ENCODE measurements at regions not wholly inside any gene's neighbourhood (a gene's known extent, or its start where the extent isn't known, plus 50 kb on each side); places are given as distances from the start of the nearest gene placed in this dataset.

DNA sequence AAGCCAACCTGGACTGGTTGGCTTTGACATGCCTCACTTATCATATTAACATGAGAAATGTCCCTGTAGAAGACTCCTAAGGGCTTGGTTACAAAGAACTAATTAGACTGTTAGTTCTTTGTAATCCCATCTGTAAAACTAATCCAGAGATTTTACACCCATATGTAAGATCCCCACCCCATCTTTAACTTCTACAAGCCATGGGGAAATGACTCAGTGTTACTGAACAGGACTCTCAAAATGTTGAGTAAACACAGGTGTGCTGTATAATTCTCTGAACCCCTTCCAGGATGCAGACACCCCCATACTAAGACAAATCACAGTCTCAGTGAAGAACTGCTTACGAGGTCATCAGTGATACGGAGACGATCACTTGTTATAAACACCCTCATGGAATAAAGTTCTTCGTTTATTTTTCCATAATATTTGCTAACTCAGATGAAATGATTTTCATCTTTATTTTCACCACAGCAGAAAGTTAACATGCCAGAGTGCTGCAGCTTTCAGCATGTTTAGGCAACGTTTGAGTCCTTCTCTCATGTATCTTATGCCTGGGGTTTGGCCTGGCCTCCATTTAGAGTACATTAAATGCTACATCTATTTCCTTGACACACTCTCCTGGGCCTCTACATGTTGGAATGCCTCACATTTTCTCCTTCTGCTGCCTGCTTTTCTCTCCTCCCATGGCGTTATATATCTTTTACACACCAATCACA, 55.3 kb upstream of the LEKR1 start:
- intact Hi-C loops (cut with micrococcal nuclease), result no loop called here
- CTCF ChIA-PET, result no interaction called here
- H3K27me3 Mint-ChIP-seq, result peaks cover 1% of the 10 kb centered on the region
- no peak overlapping the region for H3K27ac Mint-ChIP-seq
- ATAC-seq (no peak), DNase-seq (no peak)
- POLR2A ChIA-PET, result no interaction called here
- H3K4me3 Mint-ChIP-seq, result no peak overlapping the region
- no peaks in the 10 kb centered on the region for H3K36me3 Mint-ChIP-seq (ENCODE audit: low read depth)
- no peaks in the 10 kb centered on the region for H3K4me1 Mint-ChIP-seq (ENCODE audit: low read depth)
- TF ChIP-seq, protein P1, sequence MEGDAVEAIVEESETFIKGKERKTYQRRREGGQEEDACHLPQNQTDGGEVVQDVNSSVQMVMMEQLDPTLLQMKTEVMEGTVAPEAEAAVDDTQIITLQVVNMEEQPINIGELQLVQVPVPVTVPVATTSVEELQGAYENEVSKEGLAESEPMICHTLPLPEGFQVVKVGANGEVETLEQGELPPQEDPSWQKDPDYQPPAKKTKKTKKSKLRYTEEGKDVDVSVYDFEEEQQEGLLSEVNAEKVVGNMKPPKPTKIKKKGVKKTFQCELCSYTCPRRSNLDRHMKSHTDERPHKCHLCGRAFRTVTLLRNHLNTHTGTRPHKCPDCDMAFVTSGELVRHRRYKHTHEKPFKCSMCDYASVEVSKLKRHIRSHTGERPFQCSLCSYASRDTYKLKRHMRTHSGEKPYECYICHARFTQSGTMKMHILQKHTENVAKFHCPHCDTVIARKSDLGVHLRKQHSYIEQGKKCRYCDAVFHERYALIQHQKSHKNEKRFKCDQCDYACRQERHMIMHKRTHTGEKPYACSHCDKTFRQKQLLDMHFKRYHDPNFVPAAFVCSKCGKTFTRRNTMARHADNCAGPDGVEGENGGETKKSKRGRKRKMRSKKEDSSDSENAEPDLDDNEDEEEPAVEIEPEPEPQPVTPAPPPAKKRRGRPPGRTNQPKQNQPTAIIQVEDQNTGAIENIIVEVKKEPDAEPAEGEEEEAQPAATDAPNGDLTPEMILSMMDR (IDR thresholded peaks at IDR 0.05), result no peak
- H3K9me3 Mint-ChIP-seq, result no peaks in the 10 kb centered on the region

DNA sequence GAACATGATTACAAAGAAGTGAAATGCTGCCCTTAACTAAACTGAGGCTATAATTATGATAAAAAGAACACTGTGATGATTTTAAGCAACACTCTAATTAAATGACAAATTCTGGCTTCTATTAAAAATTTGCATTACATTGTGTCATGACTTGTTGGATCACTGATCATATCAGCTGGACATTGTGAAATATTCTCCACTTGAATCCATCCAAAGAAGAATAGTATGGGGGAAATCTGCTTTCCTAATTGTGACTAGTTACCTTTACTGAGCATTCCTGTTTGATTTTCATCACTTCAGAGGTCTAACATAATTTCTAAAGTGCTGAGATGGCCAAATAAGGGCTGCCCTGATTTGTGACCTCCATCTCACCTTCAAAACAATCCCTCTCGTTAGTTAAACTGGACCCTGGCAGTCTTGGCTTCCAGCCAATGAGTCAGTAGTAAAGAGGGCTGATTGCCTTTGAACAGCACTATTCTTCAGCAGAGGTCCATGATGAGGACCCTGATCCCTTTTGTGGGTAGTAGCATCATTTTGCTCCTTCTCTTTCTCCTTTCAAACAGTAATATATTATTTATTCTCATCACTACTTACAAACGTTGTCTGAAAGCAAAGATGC, 53.5 kb upstream of the LEKR1 start:
- Mint-ChIP-seq H3K27me3 (peaks cover 5% of the 10 kb centered on the region), H3K9me3 (no peaks in the 10 kb centered on the region), H3K36me3 (ENCODE audit: low read depth) (no peaks in the 10 kb centered on the region), H3K4me3 (no peak overlapping the region), H3K27ac (no peak overlapping the region), H3K4me1 (ENCODE audit: low read depth) (no peaks in the 10 kb centered on the region)
- ChIA-PET CTCF (interaction anchor here (1.1 kb wide), 1 partner anchor 304 kb away, joined by 3 read pairs; no protein-coding TSS in a partner anchor), POLR2A (no interaction called here)
- ATAC-seq (no peak), DNase-seq (no peak)
- intact Hi-C loops (cut with micrococcal nuclease), result no loop called here
- TF ChIP-seq, protein P1 (IDR thresholded peaks at IDR 0.05), result no peak

DNA sequence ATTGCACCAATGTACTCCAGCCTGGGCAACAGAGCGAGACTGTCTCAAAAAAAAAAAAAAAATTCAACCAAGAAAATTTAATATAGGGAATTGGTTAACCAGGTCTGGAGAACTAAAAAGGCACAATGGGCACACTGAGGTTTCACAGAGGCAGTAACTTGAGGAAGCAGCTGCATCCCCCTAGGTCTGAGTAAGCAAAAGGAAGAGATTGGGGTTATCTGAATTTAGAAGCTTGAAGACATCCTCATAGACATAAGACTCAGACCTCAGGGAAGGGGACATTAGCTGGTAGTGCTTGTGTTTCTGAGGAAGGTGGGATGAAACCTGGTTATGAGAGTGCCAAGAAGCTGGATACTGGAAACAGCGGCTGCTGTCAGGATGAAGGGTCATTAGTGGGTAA, 50.1 kb upstream of the LEKR1 start:
- DNase-seq (no peak), ATAC-seq (no peak)
- H3K27ac Mint-ChIP-seq, result no peak overlapping the region
- H3K36me3 Mint-ChIP-seq (ENCODE audit: low read depth), result no peaks in the 10 kb centered on the region
- H3K27me3 Mint-ChIP-seq, result peaks cover 8% of the 10 kb centered on the region
- H3K4me3 Mint-ChIP-seq, result no peak overlapping the region
- H3K9me3 Mint-ChIP-seq, result no peaks in the 10 kb centered on the region
- intact Hi-C loops (cut with micrococcal nuclease), result no loop called here
- TF ChIP-seq, protein P1 (IDR thresholded peaks at IDR 0.05), result no peak
- CTCF ChIA-PET, result no interaction called here
- POLR2A ChIA-PET, result no interaction called here
- H3K4me1 Mint-ChIP-seq (ENCODE audit: low read depth), result no peaks in the 10 kb centered on the region

All from activated CD8-positive, alpha-beta T cell treated with anti-CD3 and anti-CD28 coated beads for 36 hours (primary cell).